ENCODE measurements at regions not wholly inside any gene's neighbourhood (a gene's known extent, or its start where the extent isn't known, plus 50 kb on each side); places are given as distances from the start of the nearest gene placed in this dataset.

DNA sequence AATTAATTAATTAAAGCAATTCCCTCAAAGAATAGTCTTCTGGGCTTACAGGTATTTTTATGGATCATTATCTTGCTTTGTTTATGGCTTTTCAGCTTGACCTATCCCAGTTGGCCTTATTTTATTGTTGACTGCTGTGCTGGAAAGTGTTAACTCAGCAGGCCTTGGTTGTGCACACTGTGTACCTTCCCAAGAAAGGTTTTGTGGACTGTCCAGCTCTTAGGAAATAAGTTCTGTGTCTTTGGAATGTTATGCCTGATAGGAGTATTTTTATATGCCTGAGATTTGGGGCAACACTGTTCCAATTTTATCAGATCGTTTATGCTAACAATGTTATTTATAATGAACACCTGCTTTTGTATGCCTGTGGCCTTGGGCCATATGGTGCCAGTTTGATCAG, 671.9 kb upstream of the ZNF804A start:
- Histone ChIP-seq H3K9me1 (ENCODE audit: control insufficient read depth, extremely low read depth, insufficient read depth, low read length) (no peaks in the 10 kb centered on the region), H3K27ac (ENCODE audit: control insufficient read depth, insufficient read depth, low read length) (no peak overlapping the region), H3K9ac (ENCODE audit: control insufficient read depth, extremely low read depth, insufficient read depth, low read length) (no peak overlapping the region), H3K4me2 (ENCODE audit: control insufficient read depth, extremely low read depth, insufficient read depth, low read depth, low read length) (no peak overlapping the region), H3K79me2 (ENCODE audit: control insufficient read depth, insufficient read depth, low read length) (no peaks in the 10 kb centered on the region), H3K9me3 (ENCODE audit: control insufficient read depth, low read depth, low read length) (no peaks in the 10 kb centered on the region), H2AFZ (ENCODE audit: control insufficient read depth, low read length) (no peak overlapping the region), H3K4me1 (ENCODE audit: control insufficient read depth, extremely low read depth, insufficient read depth, low read length) (no peaks in the 10 kb centered on the region), H4K20me1 (ENCODE audit: control insufficient read depth, extremely low read depth, insufficient read depth, low read length) (no peaks in the 10 kb centered on the region), H3K27me3 (ENCODE audit: control insufficient read depth, extremely low read depth, insufficient read depth, low read length) (no peaks in the 10 kb centered on the region), H3K4me3 (ENCODE audit: control insufficient read depth in 2 of 3, extremely low read depth in 1 of 3, insufficient read depth in 2 of 3, low read depth in 1 of 3, low read length in 3 of 3) (no peak overlapping the region), H3K36me3 (ENCODE audit: control insufficient read depth in 2 of 2, extremely low read depth in 1 of 2, insufficient read depth in 2 of 2, low read length in 2 of 2) (no peaks in the 10 kb centered on the region)
- no peak for FAIRE-seq
- DNase-seq (ENCODE audit: low read depth, low spot score), result no peak
- dilution Hi-C loops (cut with MboI; ENCODE audit: extremely low pct_ligation_motif_present, low sequenced_read_pairs), result no loop called here
- TF ChIP-seq, protein P1, sequence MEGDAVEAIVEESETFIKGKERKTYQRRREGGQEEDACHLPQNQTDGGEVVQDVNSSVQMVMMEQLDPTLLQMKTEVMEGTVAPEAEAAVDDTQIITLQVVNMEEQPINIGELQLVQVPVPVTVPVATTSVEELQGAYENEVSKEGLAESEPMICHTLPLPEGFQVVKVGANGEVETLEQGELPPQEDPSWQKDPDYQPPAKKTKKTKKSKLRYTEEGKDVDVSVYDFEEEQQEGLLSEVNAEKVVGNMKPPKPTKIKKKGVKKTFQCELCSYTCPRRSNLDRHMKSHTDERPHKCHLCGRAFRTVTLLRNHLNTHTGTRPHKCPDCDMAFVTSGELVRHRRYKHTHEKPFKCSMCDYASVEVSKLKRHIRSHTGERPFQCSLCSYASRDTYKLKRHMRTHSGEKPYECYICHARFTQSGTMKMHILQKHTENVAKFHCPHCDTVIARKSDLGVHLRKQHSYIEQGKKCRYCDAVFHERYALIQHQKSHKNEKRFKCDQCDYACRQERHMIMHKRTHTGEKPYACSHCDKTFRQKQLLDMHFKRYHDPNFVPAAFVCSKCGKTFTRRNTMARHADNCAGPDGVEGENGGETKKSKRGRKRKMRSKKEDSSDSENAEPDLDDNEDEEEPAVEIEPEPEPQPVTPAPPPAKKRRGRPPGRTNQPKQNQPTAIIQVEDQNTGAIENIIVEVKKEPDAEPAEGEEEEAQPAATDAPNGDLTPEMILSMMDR (optimal IDR thresholded peaks at IDR 0.05 in 1 of 3, IDR thresholded peaks at IDR 0.05 in 1 of 3, conservative IDR thresholded peaks at IDR 0.05 in 1 of 3; ENCODE audit: extremely low read depth in 1 of 3, insufficient read depth in 2 of 3, low read length in 3 of 3), result no peak
- no peak for TF ChIP-seq EZH2 (IDR thresholded peaks at IDR 0.05; ENCODE audit: low read length)

DNA sequence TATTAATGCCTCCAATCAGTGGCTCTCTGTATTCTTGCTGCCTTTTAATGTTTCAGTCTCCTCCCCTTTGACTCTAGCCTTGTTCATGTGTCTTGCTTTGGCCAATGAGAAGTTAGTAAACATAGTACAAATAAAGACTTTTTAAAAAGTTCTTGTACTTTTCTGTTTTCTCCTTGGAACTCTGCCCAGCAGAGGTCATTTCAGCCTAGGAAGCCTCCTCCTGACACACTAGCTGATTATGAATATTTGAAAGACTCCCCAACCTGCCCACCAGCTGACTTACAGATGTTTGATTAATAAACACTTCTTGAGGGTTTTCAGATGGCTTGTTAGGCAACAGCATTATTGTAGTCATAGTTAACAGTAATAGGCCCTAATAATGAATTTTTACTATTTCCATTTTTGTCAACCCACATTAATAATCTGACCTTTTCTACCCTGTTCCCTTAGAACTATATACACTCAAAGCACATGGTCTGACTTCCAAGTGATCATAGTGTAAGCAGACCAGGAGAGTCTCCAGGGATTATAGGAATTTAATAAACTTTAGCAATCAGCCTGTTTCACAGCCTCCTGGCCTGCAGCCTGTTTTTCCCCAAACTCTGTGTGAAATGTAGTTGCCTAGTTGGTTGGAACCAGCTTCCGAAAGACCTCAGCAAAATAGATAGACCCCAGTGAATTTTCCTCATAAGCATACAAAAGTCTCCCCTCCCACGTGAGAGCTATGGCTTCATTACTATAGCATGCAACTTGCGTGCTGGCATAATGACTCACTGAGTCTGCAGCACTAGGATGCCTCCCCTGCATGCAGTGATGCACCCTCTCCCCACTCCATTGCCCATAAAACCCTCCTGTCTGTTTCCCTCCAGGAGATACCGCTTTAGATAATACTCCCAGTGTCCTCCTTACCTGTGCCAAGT, 670.7 kb upstream of the ZNF804A start:
- H3K4me2 ChIP-seq (ENCODE audit: control insufficient read depth, extremely low read depth, insufficient read depth, low read depth, low read length), result no peak overlapping the region
- H3K9ac ChIP-seq (ENCODE audit: control insufficient read depth, extremely low read depth, insufficient read depth, low read length), result no peak overlapping the region
- no peaks in the 10 kb centered on the region for H3K27me3 ChIP-seq (ENCODE audit: control insufficient read depth, extremely low read depth, insufficient read depth, low read length)
- TF ChIP-seq, protein P1 (optimal IDR thresholded peaks at IDR 0.05 in 1 of 3, IDR thresholded peaks at IDR 0.05 in 1 of 3, conservative IDR thresholded peaks at IDR 0.05 in 1 of 3; ENCODE audit: extremely low read depth in 1 of 3, insufficient read depth in 2 of 3, low read length in 3 of 3), result no peak
- TF ChIP-seq EZH2 (IDR thresholded peaks at IDR 0.05; ENCODE audit: low read length), result no peak
- no peaks in the 10 kb centered on the region for H3K4me1 ChIP-seq (ENCODE audit: control insufficient read depth, extremely low read depth, insufficient read depth, low read length)
- H3K79me2 ChIP-seq (ENCODE audit: control insufficient read depth, insufficient read depth, low read length), result no peaks in the 10 kb centered on the region
- dilution Hi-C loops (cut with MboI; ENCODE audit: extremely low pct_ligation_motif_present, low sequenced_read_pairs), result no loop called here
- H3K4me3 ChIP-seq (ENCODE audit: control insufficient read depth in 2 of 3, extremely low read depth in 1 of 3, insufficient read depth in 2 of 3, low read depth in 1 of 3, low read length in 3 of 3), result no peak overlapping the region
- no peaks in the 10 kb centered on the region for H3K9me3 ChIP-seq (ENCODE audit: control insufficient read depth, low read depth, low read length)
- FAIRE-seq (no peak), DNase-seq (ENCODE audit: low read depth, low spot score) (no peak)
- H3K9me1 ChIP-seq (ENCODE audit: control insufficient read depth, extremely low read depth, insufficient read depth, low read length), result no peaks in the 10 kb centered on the region
- no peak overlapping the region for H3K27ac ChIP-seq (ENCODE audit: control insufficient read depth, insufficient read depth, low read length)
- no peak overlapping the region for H2AFZ ChIP-seq (ENCODE audit: control insufficient read depth, low read length)
- no peaks in the 10 kb centered on the region for H4K20me1 ChIP-seq (ENCODE audit: control insufficient read depth, extremely low read depth, insufficient read depth, low read length)
- H3K36me3 ChIP-seq (ENCODE audit: control insufficient read depth in 2 of 2, extremely low read depth in 1 of 2, insufficient read depth in 2 of 2, low read length in 2 of 2), result no peaks in the 10 kb centered on the region

Data from keratinocyte (primary cell).